ACC112 (cell line): ENCODE measurements at regions not wholly inside any gene's neighbourhood (a gene's known extent, or its start where the extent isn't known, plus 50 kb on each side); places are given as distances from the start of the nearest gene placed in this dataset.
A peak's percentile ranks its signal among the peaks of the same experiment; 100 is the strongest.

Experiments used
- H2AFZ ChIP-seq: fragments of 200-600 bp; sonication (generic); one replicate; pipeline ENCODE4 v1.6.0; 2017; ENCODE audit warnings: antibody characterized with exemption, low read length; ENCODE audit not compliant: unreplicated experiment
- H3K27ac ChIP-seq: fragments of 200-600 bp; sonication (generic); 2 replicates; pipeline ENCODE4 v1.5.1; 2014; ENCODE audit warnings: low read depth, mild to moderate bottlenecking, antibody characterized with exemption, low read length, moderate library complexity
- H3K27me3 ChIP-seq: fragments of 200-600 bp; sonication (generic); 2 replicates; pipeline ENCODE4 v1.6.1; 2014; ENCODE audit warnings: mild to moderate bottlenecking, antibody characterized with exemption, low read length, moderate library complexity, mixed read lengths; ENCODE audit not compliant: insufficient read depth
- H3K36me3 ChIP-seq: fragments of 200-600 bp; sonication (generic); 2 replicates; pipeline ENCODE4 v1.6.1; 2016; ENCODE audit warnings: mild to moderate bottlenecking, antibody characterized with exemption, low read length, moderate library complexity, mixed read lengths; ENCODE audit not compliant: insufficient read depth
- H3K4me1 ChIP-seq: fragments of 200-600 bp; sonication (generic); one replicate; pipeline ENCODE4 v1.6.1; 2016; ENCODE audit warnings: low read length, mixed read lengths; ENCODE audit not compliant: insufficient read depth, unreplicated experiment, control insufficient read depth
- H3K4me3 ChIP-seq: fragments of 200-600 bp; sonication (generic); 2 replicates; pipeline ENCODE4 v1.5.1; 2014; ENCODE audit warnings: mild to moderate bottlenecking, low read depth, low read length
- H3K79me2 ChIP-seq: fragments of 200-600 bp; sonication (generic); one replicate; pipeline ENCODE4 v1.6.0; 2016; ENCODE audit warnings: low read length; ENCODE audit not compliant: control insufficient read depth, unreplicated experiment, insufficient read depth

DNA sequence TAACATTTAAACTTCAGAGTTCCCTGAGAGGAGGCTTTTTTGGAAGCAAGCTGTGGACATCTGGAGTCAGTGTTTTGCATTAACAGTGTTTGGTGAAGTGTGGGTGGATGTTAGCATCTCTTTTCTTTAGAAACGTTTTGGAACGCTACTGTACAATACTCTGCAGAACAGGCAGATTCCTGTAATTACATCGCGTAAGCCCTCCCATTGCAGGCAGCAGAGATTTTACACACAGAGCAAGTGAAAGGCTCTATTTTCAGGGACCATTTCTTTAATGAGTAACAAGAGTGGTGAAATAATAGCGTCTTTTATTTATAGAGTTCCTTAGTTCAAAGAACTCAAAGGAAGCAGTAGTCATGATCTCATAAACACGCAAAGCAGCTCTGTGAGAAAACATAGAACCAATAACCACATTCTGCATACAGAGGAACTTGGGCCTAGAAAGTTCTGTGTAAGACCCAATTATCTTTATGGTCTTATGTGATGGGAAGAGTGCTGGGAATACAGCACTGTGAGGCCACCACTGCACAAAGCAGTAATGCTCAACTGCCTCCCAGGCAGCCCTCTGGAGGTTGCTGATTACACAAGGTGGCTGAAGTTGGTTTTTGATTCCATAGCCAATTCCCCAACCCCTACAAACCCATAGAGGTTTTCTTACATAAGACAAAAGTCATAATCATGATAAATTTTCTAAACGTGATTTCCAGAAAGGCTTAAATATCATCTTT is 298.7 kb upstream of the EPHA5 start:
- no peak overlapping the region for H3K27ac ChIP-seq
- H3K4me3 ChIP-seq, result no peak overlapping the region
- H2AFZ ChIP-seq, result peak overlapping the region; percentile 24
- H3K36me3 ChIP-seq, result no peaks in the 10 kb centered on the region
- H3K79me2 ChIP-seq, result no peaks in the 10 kb centered on the region
- no peaks in the 10 kb centered on the region for H3K27me3 ChIP-seq
- no peaks in the 10 kb centered on the region for H3K4me1 ChIP-seq

DNA sequence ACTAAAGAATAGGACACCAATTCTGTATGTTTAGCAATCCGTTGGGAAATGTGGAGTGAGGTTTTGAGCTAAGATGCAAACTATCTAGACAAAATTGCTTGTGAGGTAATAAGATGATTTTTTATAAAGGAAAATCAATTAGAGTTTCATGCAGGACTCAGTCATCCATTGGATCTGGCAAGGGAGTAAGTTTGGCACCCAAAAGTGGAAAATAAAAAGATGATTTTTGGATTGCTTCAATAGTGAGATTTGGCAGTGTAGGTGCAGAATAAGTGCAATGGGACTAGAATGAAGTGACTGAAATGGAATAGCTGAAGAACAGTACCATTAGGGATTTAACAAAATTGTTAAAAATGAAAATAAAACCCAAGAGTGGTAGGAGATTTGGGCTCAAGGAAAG is 290.5 kb upstream of the EPHA5 start:
- Histone ChIP-seq H3K27me3 (no peaks in the 10 kb centered on the region), H3K4me1 (no peaks in the 10 kb centered on the region), H3K36me3 (no peaks in the 10 kb centered on the region), H3K4me3 (no peak overlapping the region), H3K27ac (no peak overlapping the region), H3K79me2 (no peaks in the 10 kb centered on the region), H2AFZ (no peak overlapping the region)

DNA sequence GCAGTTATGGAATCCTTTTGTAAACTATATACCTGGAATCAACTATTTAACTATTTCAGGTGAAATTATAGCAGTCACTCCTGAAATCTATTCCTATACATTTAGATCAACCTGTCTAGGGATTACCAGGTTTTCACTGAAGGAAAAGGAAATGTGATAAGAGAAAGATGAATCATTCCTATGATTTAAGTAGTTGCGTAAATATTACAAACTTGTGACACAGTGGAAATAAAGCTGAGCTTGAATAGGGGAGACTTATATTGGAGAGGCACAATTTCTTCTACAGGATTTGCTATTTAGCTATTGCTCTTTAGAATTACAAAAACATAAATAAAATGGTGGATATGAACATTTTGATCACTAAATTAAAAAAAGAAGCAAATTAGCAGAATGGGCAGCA is 284.1 kb upstream of the EPHA5 start:
- Histone ChIP-seq H3K27me3 (no peaks in the 10 kb centered on the region), H3K79me2 (no peaks in the 10 kb centered on the region), H3K27ac (no peak overlapping the region), H3K4me3 (no peak overlapping the region), H3K4me1 (no peaks in the 10 kb centered on the region), H2AFZ (no peak overlapping the region), H3K36me3 (no peaks in the 10 kb centered on the region)

DNA sequence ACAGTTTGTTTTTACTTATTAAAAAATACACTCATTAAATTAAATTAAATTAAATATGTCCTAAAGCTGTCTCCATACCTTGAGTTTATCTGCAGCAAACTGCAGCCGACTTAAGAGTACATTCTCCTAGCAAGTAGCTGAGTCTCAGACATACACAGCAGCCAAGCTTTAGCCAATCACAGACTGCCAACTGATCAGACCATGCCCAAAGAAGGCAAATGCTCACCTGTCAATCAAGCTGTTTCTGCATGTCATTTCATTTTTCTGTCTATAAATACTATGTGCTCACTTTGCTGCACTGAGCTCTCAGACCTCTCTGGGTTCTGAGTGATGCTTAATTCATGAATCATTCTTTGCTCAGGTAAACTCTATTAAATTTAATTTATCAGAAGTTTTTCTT is 280.9 kb upstream of the EPHA5 start:
- H3K27me3 ChIP-seq, result no peaks in the 10 kb centered on the region
- H3K36me3 ChIP-seq, result no peaks in the 10 kb centered on the region
- H3K27ac ChIP-seq, result no peak overlapping the region

DNA sequence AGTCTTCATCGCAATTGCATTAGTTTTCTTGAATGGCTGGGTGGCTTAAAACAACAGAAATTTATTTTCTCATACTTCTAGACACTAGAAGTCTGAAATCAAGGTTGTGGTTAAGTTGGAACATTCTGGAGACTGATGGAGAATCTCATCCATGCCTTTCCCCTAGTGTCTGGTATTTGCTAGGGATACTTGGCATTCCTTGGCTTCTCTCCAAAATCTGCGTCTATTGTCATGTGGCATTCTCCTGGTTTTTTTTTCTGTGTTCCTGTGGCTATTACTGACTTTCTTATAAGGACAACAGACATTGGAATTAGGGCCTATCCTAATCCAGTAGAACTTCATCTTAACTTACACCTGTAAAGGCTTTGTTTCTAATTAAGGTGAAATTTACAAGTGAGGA is 272.8 kb upstream of the EPHA5 start:
- Histone ChIP-seq H3K27me3 (no peaks in the 10 kb centered on the region), H3K79me2 (no peaks in the 10 kb centered on the region), H3K27ac (no peak overlapping the region), H2AFZ (peak overlapping the region; percentile 29), H3K36me3 (no peaks in the 10 kb centered on the region), H3K4me1 (no peaks in the 10 kb centered on the region), H3K4me3 (no peak overlapping the region)

More for the DNA sequence above, 280.9 kb upstream of the EPHA5 start:
- no peaks in the 10 kb centered on the region for H3K4me1 ChIP-seq
- no peaks in the 10 kb centered on the region for H3K79me2 ChIP-seq
- H3K4me3 ChIP-seq, result no peak overlapping the region
- H2AFZ ChIP-seq, result no peak overlapping the region

DNA sequence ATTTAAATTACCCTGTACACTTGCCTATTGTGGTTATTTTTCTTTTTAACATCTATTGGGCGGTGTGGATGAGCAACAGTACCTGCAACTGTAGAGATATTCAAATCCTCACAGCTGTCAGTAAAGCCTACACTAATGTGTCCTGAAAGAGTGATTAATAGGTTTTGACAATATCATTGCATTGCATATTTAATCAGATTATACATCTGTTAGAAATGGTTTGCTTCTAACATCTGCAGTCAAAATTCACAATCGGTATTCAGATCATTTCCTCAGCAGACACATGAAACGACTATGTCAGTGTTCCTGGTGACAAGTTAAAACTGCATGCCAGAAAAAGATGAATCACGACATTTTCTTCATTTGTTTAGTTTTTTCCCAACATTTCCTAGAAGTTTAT is 254.6 kb upstream of the EPHA5 start:
- Histone ChIP-seq H3K27ac (no peak overlapping the region), H3K36me3 (no peaks in the 10 kb centered on the region), H3K4me1 (no peaks in the 10 kb centered on the region), H3K79me2 (no peaks in the 10 kb centered on the region), H2AFZ (no peak overlapping the region), H3K27me3 (no peaks in the 10 kb centered on the region), H3K4me3 (no peak overlapping the region)

DNA sequence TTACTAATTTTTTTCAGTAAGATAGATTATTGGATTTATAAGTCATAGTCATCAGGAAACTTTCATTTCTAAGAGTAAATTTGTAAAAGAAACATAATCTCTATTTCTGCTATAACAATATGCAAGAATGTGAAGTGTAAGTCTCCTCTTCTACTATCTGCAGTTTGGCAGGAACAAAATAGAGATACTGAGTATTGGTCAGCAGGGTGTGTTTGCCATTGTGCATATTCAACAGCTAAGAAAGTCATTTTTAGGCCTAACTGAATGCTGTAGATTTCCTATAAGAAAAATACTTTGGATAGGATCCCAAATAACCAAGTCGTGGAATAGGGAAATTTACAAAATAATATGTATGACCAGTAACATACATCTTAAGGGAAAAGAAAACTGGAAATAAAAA is 253.3 kb upstream of the EPHA5 start:
- Histone ChIP-seq H3K36me3 (no peaks in the 10 kb centered on the region), H3K79me2 (no peaks in the 10 kb centered on the region), H3K4me1 (no peaks in the 10 kb centered on the region)

DNA sequence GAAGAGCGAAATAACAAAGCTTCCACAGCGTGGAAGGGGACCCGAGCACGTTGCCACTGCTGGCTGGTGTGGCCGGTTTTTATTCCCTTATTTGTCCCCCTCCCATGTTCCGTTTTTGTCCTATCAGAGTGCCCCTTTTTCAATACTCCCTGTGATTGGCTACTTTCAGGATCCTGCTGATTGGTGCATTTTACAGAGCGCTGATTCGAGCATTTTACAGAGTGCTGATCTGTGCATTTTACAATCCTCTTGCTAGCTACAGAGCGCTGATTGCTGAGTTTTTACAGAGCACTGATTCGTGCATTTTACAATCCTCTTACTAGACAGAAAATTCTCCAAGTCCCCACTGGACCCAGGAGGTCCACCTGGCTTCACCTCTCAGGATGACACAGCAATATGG is 250.9 kb upstream of the EPHA5 start:
- Histone ChIP-seq H3K36me3 (no peaks in the 10 kb centered on the region), H3K27ac (no peak overlapping the region)

More for the DNA sequence above, 253.3 kb upstream of the EPHA5 start:
- Histone ChIP-seq H3K4me3 (no peak overlapping the region), H2AFZ (peak overlapping the region; percentile 32), H3K27ac (no peak overlapping the region), H3K27me3 (no peaks in the 10 kb centered on the region)

DNA sequence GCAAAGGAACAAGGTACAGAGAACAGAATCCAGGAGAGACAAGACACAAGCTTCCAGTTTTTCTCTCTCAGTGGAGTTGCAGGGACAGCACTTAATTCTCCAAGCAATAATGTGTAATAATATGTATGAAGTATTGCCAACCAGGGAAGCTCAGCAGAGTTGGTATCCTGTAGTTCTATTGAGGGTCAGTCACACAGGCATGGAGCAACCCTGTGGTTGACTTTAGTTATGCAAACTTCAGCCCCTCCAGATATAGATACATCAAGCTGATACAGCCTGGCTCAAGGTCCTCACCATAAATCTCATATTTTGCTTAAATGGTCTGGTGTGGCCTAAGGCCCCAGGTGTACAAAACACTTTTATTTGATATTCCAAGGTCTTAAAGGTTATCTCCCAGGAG is 248.6 kb upstream of the EPHA5 start:
- no peaks in the 10 kb centered on the region for H3K27me3 ChIP-seq
- H3K27ac ChIP-seq, result no peak overlapping the region
- no peaks in the 10 kb centered on the region for H3K79me2 ChIP-seq
- H3K4me1 ChIP-seq, result no peaks in the 10 kb centered on the region
- no peak overlapping the region for H3K4me3 ChIP-seq
- H2AFZ ChIP-seq, result no peak overlapping the region
- H3K36me3 ChIP-seq, result no peaks in the 10 kb centered on the region

More for the DNA sequence above, 250.9 kb upstream of the EPHA5 start:
- Histone ChIP-seq H3K27me3 (no peaks in the 10 kb centered on the region), H3K4me1 (no peaks in the 10 kb centered on the region), H3K4me3 (no peak overlapping the region), H2AFZ (no peak overlapping the region), H3K79me2 (no peaks in the 10 kb centered on the region)

DNA sequence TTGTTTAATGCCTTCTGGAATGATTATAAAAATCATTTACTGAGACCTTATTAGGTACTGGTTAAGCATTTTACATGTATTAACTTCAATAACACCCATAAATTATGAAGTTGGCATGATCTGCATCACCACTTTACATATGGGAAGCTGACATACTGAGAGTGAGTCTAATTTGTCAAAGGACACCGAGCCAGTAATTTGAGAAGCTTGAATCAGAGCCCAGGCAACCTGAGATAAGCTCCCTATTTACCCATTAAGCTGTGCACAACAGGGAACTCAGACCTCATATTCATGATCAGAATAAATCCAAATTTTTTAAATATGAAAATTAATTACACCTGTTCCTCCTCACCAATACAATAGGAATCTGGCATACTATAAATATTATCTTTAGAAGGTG is 247.9 kb upstream of the EPHA5 start:
- H3K4me3 ChIP-seq, result no peak overlapping the region
- no peaks in the 10 kb centered on the region for H3K79me2 ChIP-seq
- H2AFZ ChIP-seq, result no peak overlapping the region
- no peaks in the 10 kb centered on the region for H3K4me1 ChIP-seq
- no peaks in the 10 kb centered on the region for H3K27me3 ChIP-seq
- H3K27ac ChIP-seq, result no peak overlapping the region
- H3K36me3 ChIP-seq, result no peaks in the 10 kb centered on the region

DNA sequence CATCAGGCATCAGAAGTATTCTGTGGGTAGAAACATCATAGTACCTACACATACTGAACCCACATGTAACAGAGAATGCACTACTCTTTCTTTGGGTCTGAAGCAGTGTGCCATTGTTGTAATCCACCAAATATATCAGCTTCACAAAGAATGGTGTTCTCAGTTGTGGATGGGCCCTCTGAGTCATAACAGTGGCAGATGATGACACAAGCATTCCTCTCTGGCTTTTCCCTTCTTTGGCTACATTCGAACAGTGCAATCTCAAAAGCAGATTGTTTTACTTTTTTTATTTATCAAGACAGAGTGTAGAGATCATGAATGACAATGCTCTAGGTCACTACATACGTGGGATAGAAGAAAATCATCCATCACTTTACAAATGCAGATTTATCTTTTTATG is 247.2 kb upstream of the EPHA5 start:
- H3K27me3 ChIP-seq, result no peaks in the 10 kb centered on the region
- no peak overlapping the region for H2AFZ ChIP-seq
- no peak overlapping the region for H3K4me3 ChIP-seq
- no peaks in the 10 kb centered on the region for H3K4me1 ChIP-seq
- H3K36me3 ChIP-seq, result no peaks in the 10 kb centered on the region
- no peak overlapping the region for H3K27ac ChIP-seq
- no peaks in the 10 kb centered on the region for H3K79me2 ChIP-seq
